ENCODE measurements at regions not wholly inside any gene's neighbourhood (a gene's known extent, or its start where the extent isn't known, plus 50 kb on each side); places are given as distances from the start of the nearest gene placed in this dataset.

GRCh38 chr18:5091741-5092140, 105.3 kb downstream of the AKAIN1 start:
- DNase-seq (ENCODE audit: low read depth in 4 of 4, low spot score in 1 of 4) = no peak

DNA sequence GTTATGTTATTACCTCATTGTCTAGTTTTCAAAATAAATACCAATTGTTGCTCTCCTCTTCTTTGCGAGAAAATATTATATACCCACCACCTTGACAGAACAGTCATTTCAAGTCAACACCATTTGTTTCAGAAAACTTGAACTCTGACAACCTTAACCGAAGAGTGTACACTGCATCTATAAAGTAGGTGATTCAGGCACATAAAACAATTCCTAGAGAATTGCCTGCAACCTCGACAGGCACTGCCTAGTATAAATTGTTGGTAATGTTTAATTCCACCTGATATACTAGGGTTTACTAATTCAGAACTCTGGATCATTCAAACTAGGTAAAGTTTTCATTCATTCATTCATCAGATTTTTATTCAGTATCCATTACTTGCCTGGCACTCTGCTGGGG, 121.8 kb downstream of the AKAIN1 start:
- DNase-seq (ENCODE audit: low read depth in 4 of 4, low spot score in 1 of 4) = no peak

DNA sequence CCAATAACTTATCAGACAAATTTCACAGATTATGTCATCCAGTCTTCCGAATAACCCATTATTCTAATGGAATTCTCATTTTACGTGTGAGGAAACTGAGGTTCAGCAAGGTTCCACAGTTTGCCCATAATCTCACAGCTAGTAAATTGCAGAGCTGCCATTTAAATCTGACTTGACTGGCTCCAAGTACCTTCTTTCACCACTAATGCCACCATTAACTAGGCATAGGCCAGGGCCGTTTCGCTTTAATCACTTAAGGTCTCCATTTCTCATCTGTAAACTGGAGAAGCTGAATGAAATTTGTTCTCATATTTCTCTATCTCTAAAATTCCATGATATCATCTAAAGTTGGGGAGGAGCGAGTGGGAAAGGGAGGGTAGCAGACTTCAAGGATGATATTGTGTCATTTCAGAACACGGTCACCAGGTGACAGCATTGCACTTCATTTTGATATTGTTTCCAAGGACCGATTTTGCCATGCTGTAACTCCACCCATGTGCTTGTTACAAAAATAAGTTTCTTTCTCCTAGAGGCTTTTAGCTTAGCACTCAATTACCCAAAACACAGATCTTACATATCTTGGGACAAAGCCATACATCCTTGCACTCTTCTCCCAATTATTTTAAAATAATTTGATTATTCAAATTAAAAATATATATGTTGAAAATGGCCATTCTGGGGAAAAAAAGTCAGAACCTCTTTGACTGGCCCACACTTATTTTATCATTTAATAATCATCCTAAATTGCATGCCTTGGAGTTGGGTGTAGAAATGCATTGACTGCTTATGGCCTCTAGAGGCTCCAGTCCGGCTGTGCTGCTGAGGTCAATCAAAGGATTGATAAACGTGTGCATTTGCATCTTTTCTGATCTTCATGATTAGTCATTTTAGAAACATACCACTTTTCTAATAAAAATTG, 123.8 kb downstream of the AKAIN1 start:
- peak in 1 of 4 experiments; percentile 7 for DNase-seq (ENCODE audit: low read depth in 4 of 4, low spot score in 1 of 4)

- no peak for DNase-seq (ENCODE audit: low read depth in 4 of 4, low spot score in 1 of 4)
These were observed 128.2 kb downstream of the AKAIN1 start for GRCh38 chr18:5068851-5069250.

- DNase-seq (ENCODE audit: low read depth in 4 of 4, low spot score in 1 of 4) = peak in 1 of 4 experiments; percentile 13
These were observed 130.6 kb downstream of the AKAIN1 start for GRCh38 chr18:5066380-5066977.

GRCh38 chr18:5065615-5066014, 131.4 kb downstream of the AKAIN1 start:
- DNase-seq (ENCODE audit: low read depth in 4 of 4, low spot score in 1 of 4) = no peak

- no peak for DNase-seq (ENCODE audit: low read depth in 4 of 4, low spot score in 1 of 4)
These were observed 132.2 kb downstream of the AKAIN1 start for GRCh38 chr18:5064841-5065370.

- DNase-seq (ENCODE audit: low read depth in 4 of 4, low spot score in 1 of 4) = no peak
These were observed 135.3 kb downstream of the AKAIN1 start for GRCh38 chr18:5061785-5062184.

DNA sequence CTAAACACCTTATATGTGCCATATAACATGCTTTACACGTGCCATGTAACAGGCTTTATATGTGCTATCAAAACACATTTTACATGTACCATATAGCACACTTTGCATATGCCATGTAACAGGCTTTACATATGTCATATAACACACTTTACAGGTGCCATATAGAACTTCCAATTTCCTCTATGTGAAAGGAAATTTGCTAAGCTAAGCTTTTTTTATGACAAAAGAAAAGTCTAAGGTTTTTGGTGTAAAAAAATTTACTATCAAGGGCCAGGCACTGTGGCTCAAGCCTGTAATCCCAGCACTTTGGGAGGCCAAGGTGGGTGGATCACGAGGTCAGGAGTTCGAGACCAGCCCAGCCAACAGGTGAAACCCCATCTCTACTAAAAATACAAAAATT, 136.5 kb downstream of the AKAIN1 start:
- no peak for DNase-seq (ENCODE audit: low read depth in 4 of 4, low spot score in 1 of 4)

GRCh38 chr18:5059696-5060032, 137.4 kb downstream of the AKAIN1 start:
- no peak for DNase-seq (ENCODE audit: low read depth in 4 of 4, low spot score in 1 of 4)

- DNase-seq (ENCODE audit: low read depth in 4 of 4, low spot score in 1 of 4) = no peak
These were observed 138.0 kb downstream of the AKAIN1 start for GRCh38 chr18:5058768-5059695.

- DNase-seq (ENCODE audit: low read depth in 4 of 4, low spot score in 1 of 4) = peak in 3 of 4 experiments; percentile 27 to 37 (median 30)
These were observed 139.4 kb downstream of the AKAIN1 start for GRCh38 chr18:5057386-5058348.

DNA sequence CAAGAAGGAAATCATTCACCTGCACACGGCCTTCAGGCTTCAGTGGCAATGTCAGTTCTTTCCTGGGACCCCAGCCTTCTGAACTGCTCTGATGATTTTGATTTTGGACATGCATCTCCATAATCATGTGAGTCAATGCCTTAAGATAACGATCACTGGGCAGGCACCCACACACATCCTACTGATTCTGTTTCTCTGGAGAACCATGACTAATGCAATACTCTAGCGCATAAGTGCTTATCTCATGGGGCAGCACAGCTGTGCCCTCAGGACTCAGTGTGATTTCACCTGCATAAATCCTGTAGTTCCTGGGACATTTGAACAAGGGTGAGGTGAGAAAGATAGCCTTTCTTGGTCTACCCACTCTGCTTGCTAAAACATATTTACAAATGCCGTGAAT, 144.6 kb downstream of the AKAIN1 start:
- no peak for DNase-seq (ENCODE audit: low read depth in 4 of 4, low spot score in 1 of 4)

DNA sequence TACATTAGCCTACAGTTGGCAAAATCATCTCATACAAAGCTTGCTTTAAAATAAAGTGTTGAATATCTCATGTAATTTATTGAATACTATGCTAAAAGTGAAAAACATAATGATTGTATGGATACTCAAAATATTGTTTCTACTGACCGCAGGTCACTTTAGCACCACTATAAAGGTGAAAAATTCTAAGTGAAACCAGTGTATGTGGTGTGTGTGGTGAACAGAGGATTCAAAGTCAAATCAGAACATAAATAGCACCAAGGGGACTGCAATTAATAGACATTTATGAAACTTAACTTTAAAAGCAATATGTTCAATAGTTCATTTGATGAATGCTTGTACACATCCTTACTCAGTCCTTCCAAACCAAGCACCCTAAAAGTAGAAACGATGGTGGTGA, 145.8 kb downstream of the AKAIN1 start:
- no peak for DNase-seq (ENCODE audit: low read depth in 4 of 4, low spot score in 1 of 4)

- no peak for DNase-seq (ENCODE audit: low read depth in 4 of 4, low spot score in 1 of 4)
These were observed 147.9 kb downstream of the AKAIN1 start for GRCh38 chr18:5049124-5049523.

DNA sequence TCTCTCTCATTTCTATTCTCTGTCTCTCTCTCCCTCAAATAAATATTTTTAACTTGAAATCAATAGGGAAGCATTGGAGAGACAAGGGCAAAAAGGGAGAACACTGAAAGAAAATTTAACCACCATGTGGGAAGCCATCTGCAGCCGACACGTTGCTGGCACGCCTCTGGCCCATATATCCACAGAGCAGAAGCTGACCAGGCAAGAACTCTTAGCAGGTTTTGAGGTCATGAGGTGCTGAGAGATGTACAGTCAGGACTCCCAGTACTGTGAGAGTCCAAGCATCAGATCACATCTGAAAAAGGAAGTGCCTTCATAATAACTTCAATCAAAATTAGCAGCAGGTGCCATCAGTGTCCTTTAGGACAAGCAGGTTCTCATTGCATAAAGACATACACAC, 156.6 kb downstream of the AKAIN1 start:
- DNase-seq (ENCODE audit: low read depth in 4 of 4, low spot score in 1 of 4) = no peak

GRCh38 chr18:5036523-5036922, 160.5 kb downstream of the AKAIN1 start:
- DNase-seq (ENCODE audit: low read depth in 4 of 4, low spot score in 1 of 4) = no peak

DNA sequence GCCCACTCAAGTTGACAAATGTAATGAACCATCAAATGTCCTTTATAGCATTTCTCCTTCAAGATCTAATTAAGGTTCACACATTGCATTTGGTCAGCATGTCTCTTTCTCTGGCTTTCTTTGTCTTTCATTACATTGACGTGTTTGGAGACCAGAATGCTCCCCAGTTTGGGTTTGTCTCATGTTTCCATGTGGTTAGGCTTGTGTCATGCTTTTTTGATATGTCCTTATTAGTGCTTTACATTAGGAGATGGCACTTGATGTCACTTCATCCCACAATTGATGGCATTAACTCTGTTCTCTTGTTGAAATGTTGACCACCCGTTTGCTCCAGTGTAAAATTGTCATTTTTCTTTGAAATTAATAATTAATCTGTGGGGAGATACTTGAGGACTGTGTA, 165.8 kb downstream of the AKAIN1 start:
- DNase-seq (ENCODE audit: low read depth in 4 of 4, low spot score in 1 of 4) = no peak

DNA sequence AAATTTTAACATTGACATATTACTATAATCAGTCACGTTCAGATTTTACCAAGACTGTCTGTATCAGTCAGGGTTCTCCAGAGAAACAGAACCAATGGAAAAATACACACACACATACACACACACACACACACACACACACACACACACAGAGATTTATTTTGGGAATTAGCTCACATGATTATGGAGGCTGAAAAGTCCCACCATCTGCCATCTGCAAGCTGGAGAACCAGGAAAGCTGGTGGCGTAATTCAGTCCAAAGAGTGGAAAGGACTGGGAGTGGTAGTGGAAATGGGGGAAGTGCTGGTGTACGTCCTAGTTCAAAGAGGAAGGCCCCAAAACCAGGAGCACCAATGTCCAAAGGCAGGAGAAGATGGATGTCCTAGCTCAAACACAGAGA, 166.4 kb downstream of the AKAIN1 start:
- DNase-seq (ENCODE audit: low read depth in 4 of 4, low spot score in 1 of 4) = no peak

DNA sequence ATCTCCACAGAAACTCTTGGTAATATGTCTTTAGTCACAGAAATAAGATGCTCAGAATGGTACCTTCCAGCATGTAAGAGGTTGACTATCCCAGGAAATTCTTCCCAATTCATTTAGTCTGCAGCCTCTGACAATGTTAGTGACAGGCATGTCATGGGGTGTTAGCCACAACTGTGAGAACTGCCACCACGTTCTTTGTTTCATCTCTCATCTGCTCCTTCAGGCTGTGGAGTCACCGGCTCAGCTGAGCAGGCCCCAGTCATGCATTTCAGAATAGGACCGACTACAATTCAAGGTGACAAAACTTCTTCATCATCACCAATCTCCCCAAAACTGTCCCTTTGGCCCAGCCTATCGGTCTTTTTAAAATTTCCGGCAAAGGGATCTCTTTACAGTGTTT, 167.5 kb downstream of the AKAIN1 start:
- no peak for DNase-seq (ENCODE audit: low read depth in 4 of 4, low spot score in 1 of 4)
